ENCODE measurements at regions not wholly inside any gene's neighbourhood (a gene's known extent, or its start where the extent isn't known, plus 50 kb on each side); places are given as distances from the start of the nearest gene placed in this dataset.

- Histone ChIP-seq H3K9me3 (peaks cover 5 to 8% of the 10 kb centered on the region in 2 donors), H3K4me1 (no peaks in the 10 kb centered on the region), H3K27ac (no peak overlapping the region), H3K4me3 (no peak overlapping the region), H3K36me3 (no peaks in the 10 kb centered on the region), H3K27me3 (no peaks in the 10 kb centered on the region)
- TF ChIP-seq CTCF (IDR thresholded peaks at IDR 0.05): no peak
- TF ChIP-seq POLR2A (IDR thresholded peaks at IDR 0.05): no peak
- no peak for TF ChIP-seq POLR2AphosphoS5 (IDR thresholded peaks at IDR 0.05)
- intact Hi-C loops (cut with DNase I; ENCODE audit: low total_unique reads): no loop called here
- peak in 1 of 2 donors; percentile 30 for DNase-seq (ENCODE audit: low spot score in 2 of 2)
These were observed 60.5 kb downstream of the BARX1 start for GRCh38 chr9:93894691-93895079.

- H3K36me3 ChIP-seq: no peaks in the 10 kb centered on the region
- H3K27me3 ChIP-seq: no peaks in the 10 kb centered on the region
- no peak overlapping the region for H3K27ac ChIP-seq
- peaks cover 5 to 8% of the 10 kb centered on the region in 2 donors for H3K9me3 ChIP-seq
- H3K4me3 ChIP-seq: no peak overlapping the region
- H3K4me1 ChIP-seq: no peaks in the 10 kb centered on the region
- TF ChIP-seq POLR2AphosphoS5 (IDR thresholded peaks at IDR 0.05): no peak
- no peak for TF ChIP-seq CTCF (IDR thresholded peaks at IDR 0.05)
- no peak for TF ChIP-seq POLR2A (IDR thresholded peaks at IDR 0.05)
- intact Hi-C loops (cut with DNase I; ENCODE audit: low total_unique reads): no loop called here
- DNase-seq (ENCODE audit: low spot score in 2 of 2): peak in 1 of 2 donors; percentile 31
These were observed 61.1 kb downstream of the BARX1 start for GRCh38 chr9:93893899-93894690.

GRCh38 chr9:93893194-93893593 is 62.0 kb downstream of the BARX1 start:
- intact Hi-C loops (cut with DNase I; ENCODE audit: low total_unique reads): no loop called here
- no peaks in the 10 kb centered on the region for H3K27me3 ChIP-seq
- TF ChIP-seq POLR2A (IDR thresholded peaks at IDR 0.05): no peak
- no peak for TF ChIP-seq POLR2AphosphoS5 (IDR thresholded peaks at IDR 0.05)
- no peak for TF ChIP-seq CTCF (IDR thresholded peaks at IDR 0.05)
- H3K27ac ChIP-seq: no peak overlapping the region
- no peak overlapping the region for H3K4me3 ChIP-seq
- no peaks in the 10 kb centered on the region for H3K4me1 ChIP-seq
- H3K36me3 ChIP-seq: no peaks in the 10 kb centered on the region
- H3K9me3 ChIP-seq: peaks cover 5 to 8% of the 10 kb centered on the region in 2 donors
- no peak for DNase-seq (ENCODE audit: low spot score in 2 of 2)

- H3K27me3 ChIP-seq: no peaks in the 10 kb centered on the region
- H3K36me3 ChIP-seq: no peaks in the 10 kb centered on the region
- H3K27ac ChIP-seq: no peak overlapping the region
- intact Hi-C loops (cut with DNase I; ENCODE audit: low total_unique reads): no loop called here
- H3K4me3 ChIP-seq: no peak overlapping the region
- H3K4me1 ChIP-seq: no peaks in the 10 kb centered on the region
- peaks cover 5 to 8% of the 10 kb centered on the region in 2 donors for H3K9me3 ChIP-seq
- no peak for DNase-seq (ENCODE audit: low spot score in 2 of 2)
- no peak for TF ChIP-seq POLR2AphosphoS5 (IDR thresholded peaks at IDR 0.05)
- no peak for TF ChIP-seq POLR2A (IDR thresholded peaks at IDR 0.05)
- TF ChIP-seq CTCF (IDR thresholded peaks at IDR 0.05): no peak
These were observed 62.4 kb downstream of the BARX1 start for GRCh38 chr9:93892748-93893147.

GRCh38 chr9:93891549-93892310 is 63.4 kb downstream of the BARX1 start:
- H3K9me3 ChIP-seq: peaks cover 5 to 8% of the 10 kb centered on the region in 2 donors
- no peak overlapping the region for H3K4me3 ChIP-seq
- DNase-seq (ENCODE audit: low spot score in 2 of 2): peak in 1 of 2 donors; percentile 43
- H3K36me3 ChIP-seq: no peaks in the 10 kb centered on the region
- no peak overlapping the region for H3K27ac ChIP-seq
- no peaks in the 10 kb centered on the region for H3K27me3 ChIP-seq
- intact Hi-C loops (cut with DNase I; ENCODE audit: low total_unique reads): no loop called here
- TF ChIP-seq POLR2AphosphoS5 (IDR thresholded peaks at IDR 0.05) (no peak), CTCF (IDR thresholded peaks at IDR 0.05) (no peak), POLR2A (IDR thresholded peaks at IDR 0.05) (no peak)
- H3K4me1 ChIP-seq: no peaks in the 10 kb centered on the region

All from breast epithelium (tissue), 4 donors.